NCI-H748 (cell line): ENCODE measurements at regions not wholly inside any gene's neighbourhood (a gene's known extent, or its start where the extent isn't known, plus 50 kb on each side); places are given as distances from the start of the nearest gene placed in this dataset.
A peak's percentile ranks its signal among the peaks of the same experiment; 100 is the strongest.
"Not testable (repeated sequence)": the region's sequence is repeated elsewhere in the genome, so short reads cannot be mapped to it uniquely, and the experiment has no call there.

ENCODE experiments used
- DNase-seq: peaks from one replicate; lab custom pipeline; 2025; ENCODE audit not compliant: unreplicated experiment; lab: John Stamatoyannopoulos, UW

GRCh38 chr14:34180434-34180833 lies 229.6 kb upstream of the EGLN3 start:
- peak; percentile 74 for DNase-seq

- DNase-seq, result peak; percentile 95
Observed at GRCh38 chr14:34179727-34180126, 228.9 kb upstream of the EGLN3 start.

GRCh38 chr14:34177466-34177865 lies 226.6 kb upstream of the EGLN3 start:
- DNase-seq, result no peak

- no peak for DNase-seq
Observed at GRCh38 chr14:34175574-34175973, 224.7 kb upstream of the EGLN3 start.

- peak; percentile 52 for DNase-seq
Observed at GRCh38 chr14:34174973-34175372, 224.1 kb upstream of the EGLN3 start.

- DNase-seq, result no peak
Observed at GRCh38 chr14:34173916-34174315, 223.0 kb upstream of the EGLN3 start.

GRCh38 chr14:34172550-34173368 lies 221.9 kb upstream of the EGLN3 start:
- no peak for DNase-seq

GRCh38 chr14:34172173-34172451 lies 221.2 kb upstream of the EGLN3 start:
- no peak for DNase-seq

- no peak for DNase-seq
Observed at GRCh38 chr14:34171431-34172172, 220.7 kb upstream of the EGLN3 start.

GRCh38 chr14:34170882-34171281 lies 220.0 kb upstream of the EGLN3 start:
- no peak for DNase-seq

GRCh38 chr14:34169561-34169960 lies 218.7 kb upstream of the EGLN3 start:
- DNase-seq, result no peak

GRCh38 chr14:34168656-34169055 lies 217.8 kb upstream of the EGLN3 start:
- DNase-seq, result no peak

- no peak for DNase-seq
Observed at GRCh38 chr14:34165847-34166350, 215.0 kb upstream of the EGLN3 start.

GRCh38 chr14:34164162-34164864 lies 213.4 kb upstream of the EGLN3 start:
- no peak for DNase-seq

GRCh38 chr14:34161351-34162082 lies 210.6 kb upstream of the EGLN3 start:
- no peak for DNase-seq

GRCh38 chr14:34160619-34161018 lies 209.7 kb upstream of the EGLN3 start:
- no peak for DNase-seq

- DNase-seq, result no peak
Observed at GRCh38 chr14:34157651-34158050, 206.8 kb upstream of the EGLN3 start.

- no peak for DNase-seq
Observed at GRCh38 chr14:34147461-34147860, 196.6 kb upstream of the EGLN3 start.

GRCh38 chr14:34140127-34140526 lies 189.3 kb upstream of the EGLN3 start:
- DNase-seq, result not testable (repeated sequence)

- peak; percentile 95 for DNase-seq
Observed at GRCh38 chr14:34139160-34140121, 188.6 kb upstream of the EGLN3 start.
